GM19455 (cell line): ENCODE measurements at regions not wholly inside any gene's neighbourhood (a gene's known extent, or its start where the extent isn't known, plus 50 kb on each side); places are given as distances from the start of the nearest gene placed in this dataset.
"Not testable (repeated sequence)": the region's sequence is repeated elsewhere in the genome, so short reads cannot be mapped to it uniquely, and the experiment has no call there.

ENCODE experiments used
- ATAC-seq: cut with Tn5 transposase; IDR thresholded peaks from one replicate; pipeline ENCODE4 v1.9.1; 2021; ENCODE audit not compliant: unreplicated experiment

GRCh38 chr9:17888964-17889363, 310.1 kb downstream of the SH3GL2 start:
- not testable (repeated sequence) for ATAC-seq

GRCh38 chr9:17894501-17895160, 315.8 kb downstream of the SH3GL2 start:
- ATAC-seq: no peak

GRCh38 chr9:17900606-17901005, 321.7 kb downstream of the SH3GL2 start:
- ATAC-seq: no peak

- ATAC-seq: no peak
Measured at GRCh38 chr9:17905366-17905765, 326.5 kb downstream of the SH3GL2 start.

GRCh38 chr9:17905781-17906175, 326.9 kb downstream of the SH3GL2 start:
- ATAC-seq: no peak

GRCh38 chr9:17906176-17906840, 327.4 kb downstream of the SH3GL2 start:
- ATAC-seq: no peak

- no peak for ATAC-seq
Measured at GRCh38 chr9:17906841-17907778, 328.2 kb downstream of the SH3GL2 start.

- ATAC-seq: no peak
Measured at GRCh38 chr9:17907779-17908508, 329.1 kb downstream of the SH3GL2 start.

GRCh38 chr9:17926246-17926645, 347.4 kb downstream of the SH3GL2 start:
- no peak for ATAC-seq

GRCh38 chr9:17927616-17928015, 348.8 kb downstream of the SH3GL2 start:
- no peak for ATAC-seq

GRCh38 chr9:17928228-17928627, 349.4 kb downstream of the SH3GL2 start:
- no peak for ATAC-seq

- no peak for ATAC-seq
Measured at GRCh38 chr9:17928768-17929167, 349.9 kb downstream of the SH3GL2 start.

GRCh38 chr9:17929506-17929905, 350.6 kb downstream of the SH3GL2 start:
- no peak for ATAC-seq

GRCh38 chr9:17930071-17930470, 351.2 kb downstream of the SH3GL2 start:
- no peak for ATAC-seq

- ATAC-seq: no peak
Measured at GRCh38 chr9:17936365-17936764, 357.5 kb downstream of the SH3GL2 start.

GRCh38 chr9:17938035-17938655, 359.3 kb downstream of the SH3GL2 start:
- ATAC-seq: no peak

- no peak for ATAC-seq
Measured at GRCh38 chr9:17942498-17942897, 363.6 kb downstream of the SH3GL2 start.

GRCh38 chr9:17955409-17955808, 376.5 kb downstream of the SH3GL2 start:
- no peak for ATAC-seq

- no peak for ATAC-seq
Measured at GRCh38 chr9:17958363-17958762, 379.5 kb downstream of the SH3GL2 start.

- ATAC-seq: no peak
Measured at GRCh38 chr9:17962747-17963146, 383.9 kb downstream of the SH3GL2 start.

GRCh38 chr9:17963498-17963897, 384.6 kb downstream of the SH3GL2 start:
- ATAC-seq: no peak
